Breast epithelium (tissue), 3 donors: ENCODE measurements at regions not wholly inside any gene's neighbourhood (a gene's known extent, or its start where the extent isn't known, plus 50 kb on each side); places are given as distances from the start of the nearest gene placed in this dataset.

ENCODE experiments used
- CTCF ChIP-seq, 3 donors: fragments of 450-650 bp; IDR thresholded peaks; one replicate each; pipeline ENCODE4 v1.5.1; 2016 to 2017; ENCODE audit warnings: antibody characterized with exemption in 3 of 3, mild to moderate bottlenecking in 3 of 3, moderate library complexity in 3 of 3
- POLR2A ChIP-seq: fragments of 450-650 bp; IDR thresholded peaks from one replicate; pipeline ENCODE4 v1.6.1; 2016; ENCODE audit warnings: antibody characterized with exemption, mild to moderate bottlenecking, moderate library complexity
- POLR2AphosphoS5 ChIP-seq, 3 donors: sonication (generic); formaldehyde crosslinking; IDR thresholded peaks; one replicate each; pipeline ENCODE4 v1.6.1; 2017; ENCODE audit warnings: antibody characterized with exemption in 3 of 3

GRCh38 chr12:34607520-34608195, 585.4 kb downstream of the ALG10 start:
- TF ChIP-seq CTCF (IDR thresholded peaks at IDR 0.05) (no peak), POLR2A (no peak), POLR2AphosphoS5 (IDR thresholded peaks at IDR 0.05) (no peak)
